Psoas muscle (tissue), 7 donors: ENCODE measurements at regions not wholly inside any gene's neighbourhood (a gene's known extent, or its start where the extent isn't known, plus 50 kb on each side); places are given as distances from the start of the nearest gene placed in this dataset.

Experiments used
- ATAC-seq, 4 donors: fragments of 200-7000 bp; cut with Tn5 transposase; one replicate each; pipeline ENCODE4 v1.9.1; 2020; ENCODE audit warnings: moderate library complexity in 3 of 4, mild to moderate bottlenecking in 2 of 4
- DNase-seq, 2 donors: peaks; one replicate each; pipeline ENCODE4 v3.0.0-alpha.2; 2020
- H3K27ac ChIP-seq: fragments of 200-600 bp; one replicate; pipeline ENCODE4 v1.8.0; 2022
- H3K27me3 ChIP-seq, 3 donors: fragments of 200-600 bp in 1 of 3; one replicate each; pipeline versions ENCODE4 v1.6.1 to v1.8.0; 2013 to 2022; ENCODE audit warnings: low read length in 2 of 3, mild to moderate bottlenecking in 2 of 3, moderate library complexity in 1 of 3; ENCODE audit not compliant: insufficient read depth in 3 of 3
- H3K36me3 ChIP-seq, 2 donors: fragments of 200-600 bp in 1 of 2; one replicate each; pipeline versions ENCODE4 v1.6.1 to v1.8.0; 2013 to 2022; ENCODE audit warnings: low read depth in 1 of 2, mild to moderate bottlenecking in 1 of 2, moderate library complexity in 1 of 2; ENCODE audit not compliant: insufficient read depth in 1 of 2
- H3K4me1 ChIP-seq: fragments of 200-600 bp; one replicate; pipeline ENCODE4 v1.8.0; 2022
- H3K4me3 ChIP-seq: fragments of 200-600 bp; one replicate; pipeline ENCODE4 v1.8.0; 2022; ENCODE audit warnings: mild to moderate bottlenecking
- H3K9me3 ChIP-seq: fragments of 200-600 bp; one replicate; pipeline ENCODE4 v1.8.0; 2022
- CTCF ChIP-seq: fragments of 200-600 bp; IDR thresholded peaks from one replicate; pipeline ENCODE4 v1.8.0; 2022; ENCODE audit warnings: antibody characterized with exemption
- WGBS, 3 donors: extraction: QIAGEN DNeasy Blood & Tissue Kit; methylation state at CpG; one replicate each; pipeline versions ENCODE4 v1.1.6 to v1.1.7; 2013; 5-methylcytosine and 5-hydroxymethylcytosine counted together
- intact Hi-C, 2 donors: fragments of 100-400 bp; cut with DNase I; formaldehyde crosslinking; loops; one replicate each; pipeline versions ENCODE4 v1.11.0 to v1.14.2; 2022
- donor health status: healthy with polysubstance abuse.
- donor health status: DM: no; HTN: no; CAD: no; lungs with moderate emphysema.
- donor health status: Bipolar disorder and iron deficiency.
- donor health status: healthy.
- donor health status: DM: yes; HTN: yes; CAD: no.
- donor health status: DM: no; HTN: no; CAD: no.
- donor health status: DM: yes; HTN: yes; CAD: no.

DNA sequence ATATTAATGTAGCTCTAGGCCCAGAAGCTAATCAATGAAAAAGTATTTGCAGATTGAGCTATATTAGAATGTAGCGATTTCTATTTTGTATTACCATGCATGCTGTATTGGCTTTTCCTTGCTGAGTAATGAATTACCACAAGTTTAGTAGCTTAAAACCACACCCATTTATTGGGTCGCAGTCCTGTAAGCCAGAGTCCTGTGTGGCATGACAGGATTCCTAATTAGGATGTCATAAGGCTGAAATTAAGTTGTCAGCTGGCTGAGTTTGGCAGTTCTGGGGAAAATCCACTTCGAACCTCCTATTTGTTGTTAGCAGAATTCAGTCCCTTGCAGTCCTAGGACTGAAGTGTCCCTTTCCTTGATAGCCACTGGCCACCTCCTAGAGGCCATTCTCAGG, 50.3 kb upstream of the HHIP start:
- TF ChIP-seq CTCF: no peak
- Histone ChIP-seq H3K9me3 (no peaks in the 10 kb centered on the region), H3K27ac (no peak overlapping the region), H3K4me3 (no peak overlapping the region), H3K4me1 (no peaks in the 10 kb centered on the region), H3K36me3 (no peaks in the 10 kb centered on the region), H3K27me3 (no peaks in the 10 kb centered on the region)
- DNase-seq (no peak), ATAC-seq (no peak)
- WGBS, 3 donors: 68 to 74% (median 70%) methylated on average over 3 of the region's 3 CpGs
- intact Hi-C loops: no loop called here
